ENCODE measurements at regions not wholly inside any gene's neighbourhood (a gene's known extent, or its start where the extent isn't known, plus 50 kb on each side); places are given as distances from the start of the nearest gene placed in this dataset.

Small RNA genes in the stretch of these regions (small RNA-seq; reads per million reads assigned to genes)
- 0 reads per million in 2 experiments for gene RNU6-1124P
- 0 reads per million in 2 experiments for gene RNU6-630P
- 0 reads per million in 2 experiments for gene Z92545.1

Data from SK-MEL-5 (cell line).